ENCODE measurements at regions not wholly inside any gene's neighbourhood (a gene's known extent, or its start where the extent isn't known, plus 50 kb on each side); places are given as distances from the start of the nearest gene placed in this dataset.
"Not testable (repeated sequence)": the region's sequence is repeated elsewhere in the genome, so short reads cannot be mapped to it uniquely, and the experiment has no call there.

- no peaks in the 10 kb centered on the region for H3K4me1 ChIP-seq (ENCODE audit: insufficient read depth, low read length, severe bottlenecking)
- no peaks in the 10 kb centered on the region for H3K9me2 ChIP-seq (ENCODE audit: low read depth, low read length)
- H3K27me3 ChIP-seq (ENCODE audit: insufficient read depth, low read length) = peaks cover 9% of the 10 kb centered on the region; the same call in 1 of the 2 replicates
- H4K20me1 ChIP-seq (ENCODE audit: insufficient read depth, low read length) = no peaks in the 10 kb centered on the region
- H3K27ac ChIP-seq (ENCODE audit: low read depth, low read length, poor library complexity, severe bottlenecking) = no peak overlapping the region
- H3K4me2 ChIP-seq (ENCODE audit: low read length) = no peak overlapping the region
- H2AFZ ChIP-seq (ENCODE audit: low read length) = no peak overlapping the region
- H3F3A ChIP-seq (ENCODE audit: insufficient read depth, low read length) = no peaks in the 10 kb centered on the region
- no peak overlapping the region for H3K9ac ChIP-seq (ENCODE audit: low read length)
- TF ChIP-seq CTCF (IDR thresholded peaks at IDR 0.05; ENCODE audit: low read length) = no peak
- H3K36me3 ChIP-seq (ENCODE audit: insufficient read depth, low read length) = no peaks in the 10 kb centered on the region
- H3K9me3 ChIP-seq (ENCODE audit: low read length) = no peaks in the 10 kb centered on the region
- H3K4me3 ChIP-seq (ENCODE audit: low read depth, low read length, poor library complexity, severe bottlenecking) = no peak overlapping the region
- H3K79me2 ChIP-seq (ENCODE audit: insufficient read depth, low read length) = no peaks in the 10 kb centered on the region
Observed at GRCh38 chr7:149681274-149681673, 92.1 kb downstream of the ZNF467 start.

DNA sequence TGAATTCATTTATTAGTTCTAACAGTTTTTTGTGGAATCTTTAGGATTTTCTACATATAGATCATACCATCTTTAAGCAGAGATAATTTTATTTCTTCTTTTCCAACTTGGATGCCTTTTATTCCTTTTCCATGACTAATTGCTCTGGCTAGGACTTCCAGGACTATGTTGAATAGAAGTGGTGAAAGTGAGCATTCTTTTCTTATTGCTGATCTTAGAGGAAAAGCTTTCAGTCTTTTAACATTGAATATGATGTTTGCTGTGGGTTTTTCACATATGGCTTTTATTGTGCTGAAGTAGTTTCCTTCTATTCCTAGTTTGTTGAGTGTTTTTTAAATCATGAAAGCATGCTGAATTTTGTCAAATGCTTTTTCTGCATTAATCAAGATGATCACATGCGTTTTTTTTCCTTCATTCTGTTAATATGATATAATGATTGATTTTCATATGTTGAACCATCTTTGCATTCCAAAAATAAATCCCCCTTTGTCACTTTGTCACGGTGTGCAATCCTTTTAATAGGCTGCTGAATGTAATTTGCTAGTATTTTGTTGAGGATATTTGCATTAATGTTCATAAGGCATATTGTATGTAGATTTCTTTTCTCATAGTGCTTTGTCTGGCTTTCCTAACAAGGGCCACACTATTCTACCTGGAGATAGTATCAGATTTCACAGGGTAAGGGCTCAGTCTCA is 92.9 kb downstream of the ZNF467 start:
- Histone ChIP-seq H3K4me2 (ENCODE audit: low read length) (no peak overlapping the region), H3K4me3 (ENCODE audit: low read depth, low read length, poor library complexity, severe bottlenecking) (no peak overlapping the region), H3K27me3 (ENCODE audit: insufficient read depth, low read length) (peaks cover 9% of the 10 kb centered on the region; the same call in 1 of the 2 replicates), H3K4me1 (ENCODE audit: insufficient read depth, low read length, severe bottlenecking) (no peaks in the 10 kb centered on the region), H3K9me2 (ENCODE audit: low read depth, low read length) (no peaks in the 10 kb centered on the region), H3F3A (ENCODE audit: insufficient read depth, low read length) (no peaks in the 10 kb centered on the region), H4K20me1 (ENCODE audit: insufficient read depth, low read length) (no peaks in the 10 kb centered on the region), H3K79me2 (ENCODE audit: insufficient read depth, low read length) (no peaks in the 10 kb centered on the region), H3K9ac (ENCODE audit: low read length) (no peak overlapping the region), H3K9me3 (ENCODE audit: low read length) (no peaks in the 10 kb centered on the region), H3K27ac (ENCODE audit: low read depth, low read length, poor library complexity, severe bottlenecking) (no peak overlapping the region), H2AFZ (ENCODE audit: low read length) (no peak overlapping the region), H3K36me3 (ENCODE audit: insufficient read depth, low read length) (no peaks in the 10 kb centered on the region)
- TF ChIP-seq EZH2 (IDR thresholded peaks at IDR 0.05; ENCODE audit: borderline replicate concordance, low read length) = no peak
- TF ChIP-seq CTCF (IDR thresholded peaks at IDR 0.05; ENCODE audit: low read length) = no peak

DNA sequence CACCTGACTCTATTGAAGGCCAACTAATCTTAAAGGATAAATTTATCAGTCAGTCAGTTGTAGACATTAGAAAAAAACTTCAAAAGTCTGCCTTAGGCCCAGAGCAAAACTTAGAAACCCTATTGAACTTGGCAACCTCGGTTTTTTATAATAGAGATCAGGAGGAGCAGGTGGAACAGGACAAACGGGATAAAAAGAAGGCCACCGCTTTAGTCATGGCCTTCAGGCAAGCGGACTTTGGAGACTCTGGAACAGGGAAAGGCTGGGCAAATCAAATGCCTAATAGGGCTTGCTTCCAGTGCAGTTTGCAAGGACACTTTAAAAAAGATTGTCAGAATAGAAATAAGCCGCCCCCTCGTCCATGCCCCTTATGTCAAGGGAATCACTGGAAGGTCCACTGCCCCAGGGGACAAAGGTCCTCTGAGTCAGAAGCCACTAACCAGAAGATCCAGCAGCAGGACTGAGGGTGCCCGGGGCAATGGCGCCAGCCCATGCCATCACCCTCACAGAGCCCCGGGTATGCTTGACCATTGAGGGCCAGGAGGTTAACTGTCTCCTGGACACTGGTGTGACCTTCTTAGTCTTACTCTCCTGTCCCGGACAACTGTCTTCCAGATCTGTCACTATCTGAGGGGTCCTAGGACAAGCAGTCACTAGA is 98.5 kb downstream of the ZNF467 start:
- not testable (repeated sequence) for H3K36me3 ChIP-seq (ENCODE audit: insufficient read depth, low read length); H3K9me3 ChIP-seq (ENCODE audit: low read length)
- H3K27me3 ChIP-seq (ENCODE audit: insufficient read depth, low read length) = peaks cover 12% of the 10 kb centered on the region

DNA sequence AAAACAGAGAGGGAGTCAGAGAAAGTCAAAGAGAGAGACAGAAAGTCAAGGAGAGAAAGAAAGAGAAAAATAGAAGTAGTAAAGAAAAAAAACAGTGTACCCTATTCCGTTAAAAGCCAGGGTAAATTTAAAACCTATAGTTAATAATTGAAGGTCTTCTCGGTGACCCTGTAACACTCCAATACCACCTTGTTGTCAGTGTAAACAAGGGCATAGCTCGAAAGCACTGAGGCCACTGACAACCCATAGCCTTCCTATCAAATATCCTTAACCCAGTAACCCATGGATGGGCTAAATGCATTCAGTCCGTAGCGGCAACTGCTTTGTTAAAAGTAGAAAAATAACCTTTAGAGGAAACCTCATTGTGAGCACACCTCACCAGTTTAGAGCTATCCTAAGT is 100.4 kb downstream of the ZNF467 start:
- Histone ChIP-seq H2AFZ (ENCODE audit: low read length) (no peak overlapping the region), H3K36me3 (ENCODE audit: insufficient read depth, low read length) (no peaks in the 10 kb centered on the region), H3K27me3 (ENCODE audit: insufficient read depth, low read length) (peaks cover 12% of the 10 kb centered on the region)

More for the DNA sequence above, 98.5 kb downstream of the ZNF467 start:
- H3K9ac ChIP-seq (ENCODE audit: low read length); H3K4me2 ChIP-seq (ENCODE audit: low read length); H4K20me1 ChIP-seq (ENCODE audit: insufficient read depth, low read length); H3K27ac ChIP-seq (ENCODE audit: low read depth, low read length, poor library complexity, severe bottlenecking); H2AFZ ChIP-seq (ENCODE audit: low read length); H3K4me3 ChIP-seq (ENCODE audit: low read depth, low read length, poor library complexity, severe bottlenecking); H3K79me2 ChIP-seq (ENCODE audit: insufficient read depth, low read length); H3F3A ChIP-seq (ENCODE audit: insufficient read depth, low read length); H3K9me2 ChIP-seq (ENCODE audit: low read depth, low read length); H3K4me1 ChIP-seq (ENCODE audit: insufficient read depth, low read length, severe bottlenecking): not testable (repeated sequence)

More for the DNA sequence above, 100.4 kb downstream of the ZNF467 start:
- H3F3A ChIP-seq (ENCODE audit: insufficient read depth, low read length) = no peaks in the 10 kb centered on the region
- H3K27ac ChIP-seq (ENCODE audit: low read depth, low read length, poor library complexity, severe bottlenecking) = no peak overlapping the region
- H3K79me2 ChIP-seq (ENCODE audit: insufficient read depth, low read length) = no peaks in the 10 kb centered on the region
- no peaks in the 10 kb centered on the region for H4K20me1 ChIP-seq (ENCODE audit: insufficient read depth, low read length)
- no peak overlapping the region for H3K4me3 ChIP-seq (ENCODE audit: low read depth, low read length, poor library complexity, severe bottlenecking)
- no peak overlapping the region for H3K9ac ChIP-seq (ENCODE audit: low read length)
- H3K4me2 ChIP-seq (ENCODE audit: low read length) = no peak overlapping the region
- H3K9me3 ChIP-seq (ENCODE audit: low read length) = no peaks in the 10 kb centered on the region
- TF ChIP-seq CTCF (IDR thresholded peaks at IDR 0.05; ENCODE audit: low read length) = no peak
- TF ChIP-seq EZH2 (IDR thresholded peaks at IDR 0.05; ENCODE audit: borderline replicate concordance, low read length) = no peak
- no peaks in the 10 kb centered on the region for H3K9me2 ChIP-seq (ENCODE audit: low read depth, low read length)
- H3K4me1 ChIP-seq (ENCODE audit: insufficient read depth, low read length, severe bottlenecking) = no peaks in the 10 kb centered on the region
